Hematopoietic multipotent progenitor cell treated with erythropoietin and hydrocortisone succinate and interleukin-3 and kit ligand, for 17 days (in vitro differentiated cells): ENCODE measurements at regions not wholly inside any gene's neighbourhood (a gene's known extent, or its start where the extent isn't known, plus 50 kb on each side); places are given as distances from the start of the nearest gene placed in this dataset.
"Not testable (repeated sequence)": the region's sequence is repeated elsewhere in the genome, so short reads cannot be mapped to it uniquely, and the experiment has no call there.

Source experiments
- DNase-seq: peaks from one replicate; pipeline ENCODE4 v3.0.0-alpha.2; 2015; ENCODE audit warnings: low spot score

- no peak for DNase-seq
Observed at GRCh38 chr2:210730672-210731071, 174.3 kb downstream of the CPS1 start.

DNA sequence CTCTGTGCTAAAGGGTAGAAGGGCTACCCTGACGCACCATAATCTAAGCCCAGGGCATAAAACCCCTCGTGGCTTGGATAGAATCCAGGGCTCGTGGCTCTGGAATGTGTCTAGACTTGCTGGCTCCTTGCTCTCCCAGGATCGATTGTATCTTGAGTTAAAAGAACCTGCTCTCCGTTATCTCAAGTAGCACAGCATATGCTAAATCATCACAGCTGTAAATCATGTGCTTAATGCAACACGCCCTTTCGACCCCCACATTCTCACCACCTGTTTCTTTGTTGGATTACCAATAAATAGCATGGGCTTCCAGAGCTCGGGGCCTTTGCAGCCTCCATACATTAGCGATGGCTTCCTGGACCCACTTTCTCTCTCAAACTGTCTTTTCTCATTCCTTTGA lies 190.4 kb downstream of the CPS1 start:
- DNase-seq = not testable (repeated sequence)

DNA sequence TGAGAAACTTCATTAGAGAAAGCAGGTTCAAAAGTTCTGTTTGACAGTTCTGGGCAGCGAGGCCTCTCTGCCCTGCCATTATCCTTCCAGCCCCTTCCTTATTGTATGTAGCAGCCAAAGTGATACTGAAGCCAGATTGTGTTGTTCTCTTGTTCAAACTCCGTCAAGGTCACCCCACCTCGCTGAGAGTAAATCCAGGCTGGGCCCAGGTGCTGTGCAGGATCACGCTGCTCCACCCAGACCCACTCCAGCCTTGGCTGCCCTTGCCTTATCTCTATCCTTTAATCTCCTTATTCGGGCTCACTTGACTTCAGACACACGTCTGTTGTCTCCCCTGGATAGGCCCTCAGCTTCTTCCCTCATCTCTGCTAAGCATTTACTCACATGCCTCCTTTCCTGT lies 196.1 kb downstream of the CPS1 start:
- DNase-seq = no peak

- no peak for DNase-seq
Observed at GRCh38 chr2:210753386-210753785, 197.0 kb downstream of the CPS1 start.

GRCh38 chr2:210756855-210757254 lies 200.5 kb downstream of the CPS1 start:
- DNase-seq = no peak

DNA sequence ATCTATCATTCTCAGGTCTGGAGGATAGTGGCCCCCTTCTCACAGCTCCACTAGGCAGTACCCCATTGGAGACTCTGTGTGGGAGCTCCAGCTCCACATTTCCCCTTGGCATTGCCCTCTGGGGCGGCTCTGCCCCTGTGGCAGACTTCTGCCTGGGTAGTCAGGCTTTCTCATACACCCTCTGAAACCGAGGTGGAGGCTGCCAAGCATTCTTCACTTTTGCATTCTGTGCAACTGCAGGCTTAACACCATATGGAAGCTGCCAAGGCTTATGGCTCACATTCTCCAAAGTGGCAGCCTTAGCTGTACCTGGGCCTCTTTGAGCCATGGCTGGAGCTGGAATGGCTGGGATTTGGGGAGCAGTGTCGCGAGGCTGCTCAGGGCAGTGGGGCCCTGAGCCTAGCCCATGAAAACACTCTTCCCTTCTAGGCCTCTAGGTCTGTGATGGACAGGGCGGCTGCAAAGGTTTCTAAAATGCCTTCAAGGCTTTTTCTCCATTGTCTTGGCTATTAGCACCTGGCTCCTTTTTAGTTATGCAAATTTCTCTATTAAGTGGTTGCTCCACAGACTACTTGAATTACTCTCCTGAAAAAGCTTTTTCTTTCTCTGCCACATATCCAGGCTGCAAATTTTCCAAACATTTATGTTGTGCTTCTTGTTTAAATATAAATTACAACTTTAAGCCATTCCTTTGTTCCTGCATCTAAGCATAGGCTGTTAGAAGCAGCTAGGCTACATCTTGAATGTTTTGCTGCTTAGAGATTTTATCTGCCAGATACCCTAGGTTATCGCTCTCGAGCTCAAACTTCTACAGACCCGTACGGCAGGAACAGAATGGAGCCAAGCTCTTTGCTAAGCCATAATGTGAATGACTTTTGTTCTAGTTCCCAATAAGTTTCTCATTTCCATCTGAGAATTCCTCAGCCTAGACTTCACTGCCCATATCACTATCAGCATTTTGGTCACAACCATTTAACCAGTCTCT lies 206.5 kb downstream of the CPS1 start:
- no peak for DNase-seq

GRCh38 chr2:210768329-210768910 lies 212.0 kb downstream of the CPS1 start:
- DNase-seq = no peak

GRCh38 chr2:210776756-210777155 lies 220.4 kb downstream of the CPS1 start:
- no peak for DNase-seq

- no peak for DNase-seq
Observed at GRCh38 chr2:210782222-210782621, 225.8 kb downstream of the CPS1 start.

DNA sequence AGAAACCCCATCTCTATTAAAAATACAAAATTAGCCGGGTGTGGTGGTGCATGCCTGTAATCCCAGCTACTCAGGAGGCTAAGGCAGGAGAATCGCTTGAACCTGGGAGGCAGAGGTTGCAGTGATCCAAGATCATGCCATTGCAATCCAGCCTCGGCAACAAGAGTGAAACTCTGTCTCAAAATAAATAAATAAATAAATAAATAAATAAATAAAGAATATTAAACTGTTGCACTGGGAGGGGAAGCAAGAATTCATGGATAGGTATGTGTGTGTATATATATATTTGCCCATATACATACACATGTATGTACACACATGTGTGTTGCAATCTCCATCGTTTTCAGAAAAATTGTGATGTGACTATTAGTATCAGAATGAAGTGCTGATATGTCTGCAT lies 231.4 kb downstream of the CPS1 start:
- DNase-seq = not testable (repeated sequence)

DNA sequence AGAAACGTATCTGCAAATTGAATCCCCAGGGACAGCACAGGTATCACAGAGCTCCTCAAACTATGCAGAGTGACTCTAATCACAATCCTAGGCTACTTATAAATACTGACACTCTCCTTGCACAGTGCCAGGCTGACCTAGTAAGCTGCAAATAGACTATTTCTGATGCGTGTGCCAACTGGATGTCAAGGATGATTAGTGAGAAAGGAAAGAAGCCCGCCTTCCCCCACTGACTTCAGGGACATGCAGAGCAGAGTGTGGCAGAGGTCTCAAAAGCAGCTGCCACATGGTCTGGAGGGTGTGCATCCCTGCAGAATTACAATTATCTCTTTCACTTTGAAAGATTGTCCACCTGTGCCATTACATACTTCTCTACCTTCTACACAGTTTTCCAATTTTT lies 235.6 kb downstream of the CPS1 start:
- DNase-seq = no peak

GRCh38 chr2:210795506-210795905 lies 239.1 kb downstream of the CPS1 start:
- DNase-seq = no peak

DNA sequence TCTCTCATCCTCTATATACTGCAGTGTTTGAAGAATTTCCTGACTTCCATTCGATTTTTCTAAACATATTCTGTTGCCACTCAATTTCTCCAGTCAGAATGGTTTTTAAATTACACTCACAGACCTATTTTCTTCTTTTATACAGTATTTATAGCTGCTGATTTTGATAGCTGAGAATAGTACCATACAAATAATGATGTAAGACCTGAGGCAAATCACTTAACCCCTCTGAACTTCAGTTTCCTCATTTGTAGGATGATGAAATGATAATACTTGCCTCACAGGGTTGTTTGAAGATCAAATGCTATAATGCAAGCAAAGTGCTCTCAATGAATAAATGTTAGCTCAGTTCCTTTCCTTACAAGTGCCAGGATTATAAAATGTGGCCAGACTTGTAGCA lies 241.8 kb downstream of the CPS1 start:
- DNase-seq = no peak

DNA sequence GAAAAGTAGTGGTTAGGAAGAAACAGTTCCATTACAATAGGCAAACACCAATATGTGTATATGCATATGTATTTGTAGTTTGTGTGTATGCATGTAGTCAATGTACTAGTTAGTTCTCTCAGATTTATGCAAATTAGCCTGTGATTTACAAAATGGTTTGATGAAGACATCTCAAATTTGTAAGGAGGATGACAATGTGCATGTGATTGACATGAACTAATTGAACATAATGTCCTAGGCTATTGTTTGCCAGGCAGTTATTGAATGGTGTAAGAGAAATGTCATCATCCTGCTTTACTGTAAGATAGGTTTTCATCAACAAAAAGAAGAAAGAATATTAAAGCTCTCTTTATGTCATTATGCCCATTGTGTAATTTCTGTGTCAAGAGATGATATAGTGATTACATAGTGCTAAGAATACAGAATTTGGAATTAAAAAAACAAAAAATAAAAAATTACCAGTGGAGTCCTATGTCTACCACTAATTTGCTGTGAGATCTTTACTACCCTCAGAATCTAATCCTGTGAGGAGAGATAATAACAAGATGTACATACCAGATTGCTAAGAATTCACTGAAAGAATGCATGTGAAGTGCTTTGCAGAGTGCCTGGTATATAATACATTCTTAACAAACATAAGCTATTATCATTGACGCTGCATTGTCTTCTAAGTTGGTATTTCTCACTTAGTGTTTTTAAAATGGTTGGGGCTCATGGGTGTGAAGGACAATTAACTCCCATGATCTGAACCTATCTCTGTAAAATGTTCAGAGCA lies 258.0 kb downstream of the CPS1 start:
- no peak for DNase-seq

DNA sequence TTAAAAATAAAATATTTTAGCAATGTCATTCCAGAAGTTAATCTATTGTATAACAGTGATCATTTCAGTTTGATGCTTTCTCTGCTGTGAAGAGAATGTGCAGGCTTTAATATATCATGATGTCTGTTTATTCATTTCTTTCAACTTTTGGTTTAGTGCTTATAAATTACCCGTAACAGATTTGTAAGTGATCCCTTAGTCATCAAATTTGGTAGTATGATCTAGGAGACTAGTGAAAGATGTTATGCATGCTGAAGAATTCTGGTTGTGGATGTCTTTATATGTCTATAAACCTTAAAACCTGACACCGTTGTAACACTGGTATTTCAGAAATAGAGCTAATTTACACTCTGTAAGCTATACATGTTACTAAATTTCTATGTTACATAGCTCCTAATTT lies 260.4 kb downstream of the CPS1 start:
- no peak for DNase-seq

GRCh38 chr2:210818473-210818872 lies 262.1 kb downstream of the CPS1 start:
- DNase-seq = no peak

DNA sequence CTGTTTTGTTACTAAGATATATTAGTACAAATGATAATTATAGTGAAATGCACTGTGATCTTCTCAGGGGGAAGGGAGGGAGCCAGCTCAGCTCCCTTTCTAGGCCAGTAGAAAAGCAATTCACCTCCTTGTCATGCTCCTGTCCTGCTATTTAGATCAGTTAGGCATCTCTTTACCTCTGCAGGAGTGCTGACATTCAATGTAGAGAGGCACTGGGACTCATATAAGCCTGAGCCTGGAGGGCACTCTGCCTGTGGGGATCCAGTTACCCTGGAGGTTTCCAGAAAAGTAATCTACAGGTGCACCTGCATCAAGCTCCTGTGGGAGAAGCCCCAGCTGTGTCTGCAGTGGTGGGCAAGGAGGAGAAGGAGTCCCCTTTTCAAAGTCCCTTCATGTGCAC lies 277.0 kb downstream of the CPS1 start:
- DNase-seq = no peak

- DNase-seq = no peak
Observed at GRCh38 chr2:210839034-210839433, 282.6 kb downstream of the CPS1 start.

GRCh38 chr2:210839450-210839849 lies 283.1 kb downstream of the CPS1 start:
- no peak for DNase-seq

GRCh38 chr2:210842896-210843295 lies 286.5 kb downstream of the CPS1 start:
- no peak for DNase-seq

- DNase-seq = no peak
Observed at GRCh38 chr2:210844016-210844415, 287.6 kb downstream of the CPS1 start.

GRCh38 chr2:210859314-210859713 lies 302.9 kb downstream of the CPS1 start:
- DNase-seq = no peak

GRCh38 chr2:210860276-210860675 lies 303.9 kb downstream of the CPS1 start:
- no peak for DNase-seq
